Glomerular endothelial cell (primary cell): ENCODE measurements at regions not wholly inside any gene's neighbourhood (a gene's known extent, or its start where the extent isn't known, plus 50 kb on each side); places are given as distances from the start of the nearest gene placed in this dataset.

Experiments
- DNase-seq: peaks from one replicate; pipeline ENCODE4 v3.0.0-alpha.2; 2011; ENCODE audit warnings: low read depth, low spot score; ENCODE audit errors: extremely low read depth

GRCh38 chr13:53953183-53953582 is 924.6 kb downstream of the OLFM4 start:
- no peak for DNase-seq
